Osteoblast (primary cell): ENCODE measurements at regions not wholly inside any gene's neighbourhood (a gene's known extent, or its start where the extent isn't known, plus 50 kb on each side); places are given as distances from the start of the nearest gene placed in this dataset.
A peak's percentile ranks its signal among the peaks of the same experiment; 100 is the strongest.

ENCODE experiments used
- DNase-seq: peaks from one replicate; pipeline ENCODE4 v3.0.0; 2011; ENCODE audit warnings: low spot score, mixed read lengths; ENCODE audit not compliant: insufficient read length; ENCODE audit errors: missing footprints
- H2AFZ ChIP-seq: 2 replicates; pipeline ENCODE4 v1.6.0; 2011; ENCODE audit warnings: mild to moderate bottlenecking, low read length
- H3K27ac ChIP-seq: 2 replicates; pipeline ENCODE4 v1.5.1; 2011; ENCODE audit warnings: mild to moderate bottlenecking, low read depth, low read length, moderate library complexity
- H3K27me3 ChIP-seq: 2 replicates; pipeline ENCODE4 v1.6.0; 2012; ENCODE audit warnings: mild to moderate bottlenecking, control low read depth, inconsistent platforms, low read length, moderate library complexity; ENCODE audit not compliant: insufficient read depth
- H3K36me3 ChIP-seq: 2 replicates; pipeline ENCODE4 v1.5.1; 2011; ENCODE audit warnings: mild to moderate bottlenecking, low read length, control low read depth, moderate library complexity; ENCODE audit not compliant: insufficient read depth
- H3K4me1 ChIP-seq: 2 replicates; pipeline ENCODE4 v1.5.1; 2011; ENCODE audit warnings: mild to moderate bottlenecking, low read length, control low read depth, moderate library complexity; ENCODE audit not compliant: insufficient read depth
- H3K4me2 ChIP-seq: 2 replicates; pipeline ENCODE4 v1.6.0; 2011; ENCODE audit warnings: mild to moderate bottlenecking, low read length; ENCODE audit not compliant: insufficient read depth
- H3K4me3 ChIP-seq: fragments of 200-600 bp; sonication (generic); 3 replicates; pipeline ENCODE4 v1.5.1; 2012; ENCODE audit warnings: mild to moderate bottlenecking, low read length, inconsistent platforms; ENCODE audit not compliant: insufficient read depth
- H3K79me2 ChIP-seq: 2 replicates; pipeline ENCODE4 v1.6.0; 2012; ENCODE audit warnings: mild to moderate bottlenecking, low read length, control low read depth, inconsistent platforms; ENCODE audit not compliant: insufficient read depth
- H3K9me3 ChIP-seq: 2 replicates; pipeline ENCODE4 v1.5.1; 2011; ENCODE audit warnings: low read depth, low read length, control low read depth
- H4K20me1 ChIP-seq: 2 replicates; pipeline ENCODE4 v1.6.0; 2012; ENCODE audit warnings: mild to moderate bottlenecking, low read length, control low read depth; ENCODE audit not compliant: insufficient read depth
- CTCF ChIP-seq: IDR thresholded peaks from 2 replicates; pipeline ENCODE4 v1.5.1; 2011; ENCODE audit warnings: mild to moderate bottlenecking, low read depth, low read length, moderate library complexity; ENCODE audit errors: extremely low read depth

DNA sequence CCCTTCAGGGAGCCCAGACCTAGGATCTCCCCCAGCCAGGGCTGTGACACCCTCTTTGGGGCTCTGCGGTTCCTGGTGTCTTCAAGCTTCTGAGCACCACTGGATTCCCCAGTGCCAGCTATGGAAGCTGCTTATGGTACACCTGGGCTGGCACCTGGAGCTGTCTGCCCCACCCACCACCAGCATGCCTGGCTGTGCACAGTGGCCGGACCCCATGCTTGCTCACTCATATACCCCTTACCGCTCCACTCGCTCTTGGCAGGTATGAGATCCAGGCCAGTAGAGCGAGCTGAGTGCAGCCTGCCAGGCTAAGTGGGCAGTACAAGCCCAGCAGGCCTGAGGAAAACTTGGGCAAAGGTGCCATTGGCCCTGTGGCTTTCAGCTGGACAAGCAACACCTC is 114.0 kb downstream of the DACT1 start:
- DNase-seq: no peak
- Histone ChIP-seq H3K36me3 (no peaks in the 10 kb centered on the region), H3K4me3 (no peak overlapping the region), H3K79me2 (no peaks in the 10 kb centered on the region), H4K20me1 (no peaks in the 10 kb centered on the region), H3K27me3 (no peaks in the 10 kb centered on the region), H3K9me3 (no peaks in the 10 kb centered on the region), H3K4me1 (peaks cover 31% of the 10 kb centered on the region), H3K4me2 (no peak overlapping the region), H2AFZ (no peak overlapping the region), H3K27ac (no peak overlapping the region)
- TF ChIP-seq CTCF: no peak

DNA sequence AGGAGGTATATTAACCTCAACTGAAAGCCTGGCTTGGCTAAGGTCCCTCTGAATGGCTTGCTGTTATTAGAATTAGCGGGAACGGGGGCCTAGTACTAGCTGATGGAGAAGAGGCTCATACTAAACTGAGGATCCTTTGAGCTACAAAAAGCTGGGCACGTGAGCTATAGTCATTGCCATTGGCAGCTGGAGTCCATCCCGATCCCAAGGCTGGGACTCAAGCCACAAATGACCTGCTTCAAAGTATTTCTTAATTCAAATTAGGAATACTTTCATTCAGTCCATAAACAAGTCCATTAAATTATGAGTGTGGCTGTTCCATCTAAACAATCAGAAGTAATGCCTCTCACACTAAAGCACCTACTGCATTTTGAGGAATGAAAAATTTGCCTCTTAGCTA is 114.5 kb downstream of the DACT1 start:
- TF ChIP-seq CTCF: no peak
- peak overlapping the region; percentile 66 for H2AFZ ChIP-seq
- no peaks in the 10 kb centered on the region for H3K79me2 ChIP-seq
- no peaks in the 10 kb centered on the region for H3K36me3 ChIP-seq
- peak; percentile 79 for DNase-seq
- H3K4me3 ChIP-seq: no peak overlapping the region
- H3K4me2 ChIP-seq: no peak overlapping the region
- H4K20me1 ChIP-seq: no peaks in the 10 kb centered on the region
- H3K27ac ChIP-seq: no peak overlapping the region
- no peaks in the 10 kb centered on the region for H3K9me3 ChIP-seq
- no peaks in the 10 kb centered on the region for H3K27me3 ChIP-seq
- H3K4me1 ChIP-seq: peaks cover 26% of the 10 kb centered on the region

GRCh38 chr14:58752771-58753201 is 115.0 kb downstream of the DACT1 start:
- no peaks in the 10 kb centered on the region for H3K27me3 ChIP-seq
- H3K4me3 ChIP-seq: no peak overlapping the region
- no peak for DNase-seq
- peak overlapping the region; percentile 42 for H3K4me2 ChIP-seq
- peak overlapping the region; percentile 66 for H2AFZ ChIP-seq
- no peak for TF ChIP-seq CTCF
- no peaks in the 10 kb centered on the region for H3K36me3 ChIP-seq
- H3K9me3 ChIP-seq: no peaks in the 10 kb centered on the region
- no peak overlapping the region for H3K27ac ChIP-seq
- peaks cover 21% of the 10 kb centered on the region for H3K4me1 ChIP-seq
- H3K79me2 ChIP-seq: no peaks in the 10 kb centered on the region
- no peaks in the 10 kb centered on the region for H4K20me1 ChIP-seq

DNA sequence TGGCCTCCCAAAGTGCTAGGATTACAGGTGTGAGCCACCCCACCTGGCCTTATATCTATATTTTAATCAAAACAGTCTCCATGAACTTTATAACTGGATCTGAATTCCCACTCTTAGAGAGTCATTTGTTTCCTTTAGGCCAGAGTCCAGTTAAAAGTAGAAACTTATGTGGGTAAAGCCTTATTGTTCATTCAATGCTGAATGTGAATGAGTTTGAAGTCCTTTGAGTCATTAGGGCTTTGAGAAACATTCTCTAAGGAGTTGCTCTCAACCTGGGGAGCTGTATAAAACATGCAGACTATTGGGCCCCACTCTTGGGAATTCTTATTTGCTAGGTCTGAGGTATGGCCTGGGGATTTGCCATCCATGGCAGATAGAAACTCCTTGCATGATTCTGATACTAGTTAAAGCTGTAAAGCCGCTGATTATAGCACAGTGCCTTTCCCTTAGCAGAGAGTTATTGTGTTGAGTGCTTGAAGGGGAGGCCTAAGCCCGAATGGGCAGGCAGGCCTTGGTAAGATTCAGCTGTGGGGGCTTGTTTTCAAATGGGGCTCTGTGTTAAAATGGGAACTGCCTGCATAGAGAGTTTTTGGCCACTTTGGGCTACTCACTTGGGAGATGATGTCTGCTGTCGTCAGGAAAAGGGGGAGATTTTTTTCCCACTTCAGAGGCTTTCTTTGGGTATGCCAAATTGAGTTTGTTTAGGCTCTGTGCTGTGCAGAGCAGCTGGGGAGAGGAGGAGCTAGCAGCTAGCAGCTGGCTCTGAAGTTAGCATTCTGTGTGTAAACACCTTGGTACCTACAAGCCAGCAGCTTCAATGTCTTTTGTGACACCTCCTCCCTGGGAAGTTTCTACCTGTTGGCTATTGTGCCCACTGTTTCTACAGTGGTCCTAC is 117.5 kb downstream of the DACT1 start:
- no peaks in the 10 kb centered on the region for H3K79me2 ChIP-seq
- no peaks in the 10 kb centered on the region for H3K9me3 ChIP-seq
- H4K20me1 ChIP-seq: no peaks in the 10 kb centered on the region
- H3K36me3 ChIP-seq: no peaks in the 10 kb centered on the region
- H3K27ac ChIP-seq: no peak overlapping the region
- DNase-seq: no peak
- H3K4me2 ChIP-seq: no peak overlapping the region
- TF ChIP-seq CTCF: no peak
- no peaks in the 10 kb centered on the region for H3K27me3 ChIP-seq
- H3K4me3 ChIP-seq: no peak overlapping the region
- H2AFZ ChIP-seq: no peak overlapping the region
- H3K4me1 ChIP-seq: peaks cover 6% of the 10 kb centered on the region
